ENCODE measurements at regions not wholly inside any gene's neighbourhood (a gene's known extent, or its start where the extent isn't known, plus 50 kb on each side); places are given as distances from the start of the nearest gene placed in this dataset.
"Not testable (repeated sequence)": the region's sequence is repeated elsewhere in the genome, so short reads cannot be mapped to it uniquely, and the experiment has no call there.

GRCh38 chr3:162704238-162704637 lies 1207.6 kb downstream of the OTOL1 start:
- no peak for DNase-seq (ENCODE audit: low spot score)
- in situ Hi-C loops (cut with MboI; ENCODE audit: low sequenced_read_pairs, unreplicated experiment), result no loop called here
- no peak for TF ChIP-seq CTCF (IDR thresholded peaks at IDR 0.05; ENCODE audit: borderline replicate concordance, control extremely low read depth, extremely low read depth, insufficient read depth, missing control alignments)

- in situ Hi-C loops (cut with MboI; ENCODE audit: low sequenced_read_pairs, unreplicated experiment), result no loop called here
- no peak for TF ChIP-seq CTCF (IDR thresholded peaks at IDR 0.05; ENCODE audit: borderline replicate concordance, control extremely low read depth, extremely low read depth, insufficient read depth, missing control alignments)
- DNase-seq (ENCODE audit: low spot score), result no peak
These were observed 1208.3 kb downstream of the OTOL1 start for GRCh38 chr3:162704799-162705385.

- DNase-seq (ENCODE audit: low spot score); in situ Hi-C loops (cut with MboI; ENCODE audit: low sequenced_read_pairs, unreplicated experiment): not testable (repeated sequence)
These were observed 1211.8 kb downstream of the OTOL1 start for GRCh38 chr3:162708394-162708793.

- in situ Hi-C loops (cut with MboI; ENCODE audit: low sequenced_read_pairs, unreplicated experiment); DNase-seq (ENCODE audit: low spot score): not testable (repeated sequence)
These were observed 1212.5 kb downstream of the OTOL1 start for GRCh38 chr3:162708942-162709706.

GRCh38 chr3:162710332-162711112 lies 1213.9 kb downstream of the OTOL1 start:
- no peak for TF ChIP-seq CTCF (IDR thresholded peaks at IDR 0.05; ENCODE audit: borderline replicate concordance, control extremely low read depth, extremely low read depth, insufficient read depth, missing control alignments)
- DNase-seq (ENCODE audit: low spot score), result no peak
- in situ Hi-C loops (cut with MboI; ENCODE audit: low sequenced_read_pairs, unreplicated experiment), result no loop called here

GRCh38 chr3:162717074-162717473 lies 1220.5 kb downstream of the OTOL1 start:
- DNase-seq (ENCODE audit: low spot score); in situ Hi-C loops (cut with MboI; ENCODE audit: low sequenced_read_pairs, unreplicated experiment): not testable (repeated sequence)

GRCh38 chr3:162718697-162719096 lies 1222.1 kb downstream of the OTOL1 start:
- no peak for DNase-seq (ENCODE audit: low spot score)
- in situ Hi-C loops (cut with MboI; ENCODE audit: low sequenced_read_pairs, unreplicated experiment), result no loop called here
- no peak for TF ChIP-seq CTCF (IDR thresholded peaks at IDR 0.05; ENCODE audit: borderline replicate concordance, control extremely low read depth, extremely low read depth, insufficient read depth, missing control alignments)

GRCh38 chr3:162719684-162720341 lies 1223.2 kb downstream of the OTOL1 start:
- TF ChIP-seq CTCF (IDR thresholded peaks at IDR 0.05; ENCODE audit: borderline replicate concordance, control extremely low read depth, extremely low read depth, insufficient read depth, missing control alignments), result no peak
- in situ Hi-C loops (cut with MboI; ENCODE audit: low sequenced_read_pairs, unreplicated experiment), result no loop called here
- DNase-seq (ENCODE audit: low spot score), result no peak

Measured in GM13976 (cell line).